A673 (cell line): ENCODE measurements at regions not wholly inside any gene's neighbourhood (a gene's known extent, or its start where the extent isn't known, plus 50 kb on each side); places are given as distances from the start of the nearest gene placed in this dataset.

Experiments
- BruUV-seq: library from RNA; stranded (reverse); fragments of 400-500 nt; replicated peaks from 2 replicates; lab custom pipeline; 2021; lab: Mats Ljungman, UMichigan
- CTCF ChIA-PET: fragments of 300-600 bp; sonication (Branson Sonifier 250); formaldehyde crosslinking; loops from one replicate; lab custom pipeline; 2022; ENCODE audit warnings: antibody characterized with exemption; lab: Charles Lee
- POLR2A ChIA-PET: fragments of 300-600 bp; sonication (Branson Sonifier 250); formaldehyde crosslinking; loops from one replicate; lab custom pipeline; 2022; ENCODE audit warnings: antibody characterized with exemption; ENCODE audit not compliant: low non-redundant PET; lab: Charles Lee
- DNase-seq: peaks from one replicate; pipeline ENCODE4 v3.0.0-alpha.2; 2015; ENCODE audit warnings: low spot score
- H3K27ac ChIP-seq: fragments of 200-600 bp; sonication (generic); 2 replicates; pipeline ENCODE4 v1.5.1; 2016; ENCODE audit warnings: mixed run types, low read depth, mild to moderate bottlenecking, mixed read lengths, antibody characterized with exemption, low read length; ENCODE audit not compliant: poor library complexity, severe bottlenecking
- H3K27me3 ChIP-seq: fragments of 200-600 bp; sonication (generic); replicated peaks from 2 replicates; pipeline ENCODE4 v1.6.1; 2017; ENCODE audit warnings: mixed run types, low read depth, mild to moderate bottlenecking, mixed read lengths, antibody characterized with exemption, low read length; ENCODE audit not compliant: insufficient read depth, poor library complexity
- H3K36me3 ChIP-seq: fragments of 200-600 bp; sonication (generic); 2 replicates; pipeline ENCODE4 v1.6.1; 2016; ENCODE audit warnings: mixed run types, mild to moderate bottlenecking, mixed read lengths, antibody characterized with exemption, low read length; ENCODE audit not compliant: insufficient read depth, poor library complexity, severe bottlenecking
- H3K4me1 ChIP-seq: fragments of 200-600 bp; sonication (generic); 2 replicates; pipeline ENCODE4 v1.6.1; 2017; ENCODE audit warnings: mixed run types, mild to moderate bottlenecking, mixed read lengths, antibody characterized with exemption, low read length; ENCODE audit not compliant: insufficient read depth, poor library complexity, severe bottlenecking
- H3K4me3 ChIP-seq: fragments of 200-600 bp; sonication (generic); 2 replicates; pipeline ENCODE4 v1.5.1; 2016; ENCODE audit warnings: low read depth, mixed run types, mild to moderate bottlenecking, mixed read lengths, low read length; ENCODE audit not compliant: poor library complexity, severe bottlenecking
- H3K9me3 ChIP-seq: fragments of 200-600 bp; sonication (generic); 2 replicates; pipeline ENCODE4 v1.6.1; 2016; ENCODE audit warnings: mixed run types, low read depth, mild to moderate bottlenecking, mixed read lengths, antibody characterized with exemption, low read length; ENCODE audit not compliant: poor library complexity, severe bottlenecking
- CTCF ChIP-seq: fragments of 300-800, 200-600 bp; sonication (generic); conservative IDR thresholded peaks from 2 replicates; pipeline ENCODE4 v1.5.1; 2017; ENCODE audit warnings: low read depth, mild to moderate bottlenecking, antibody characterized with exemption, low read length, moderate library complexity, mixed read lengths
- EZH2 ChIP-seq: fragments of 200-600 bp; sonication (generic); IDR thresholded peaks from 2 replicates; pipeline ENCODE4 v1.6.1; 2017; ENCODE audit warnings: borderline replicate concordance, low read depth, mild to moderate bottlenecking, mixed read lengths, antibody characterized with exemption, low read length; ENCODE audit not compliant: poor library complexity, severe bottlenecking
- intact Hi-C: fragments of 100-400 bp; cut with micrococcal nuclease; formaldehyde crosslinking; loops from one replicate; pipeline ENCODE4 v1.10.0; 2022; ENCODE audit not compliant: unreplicated experiment

GRCh38 chrX:20479896-20480295 lies 213.2 kb upstream of the RPS6KA3 start:
- Histone ChIP-seq H3K4me1 (no peaks in the 10 kb centered on the region), H3K27me3 (no peaks in the 10 kb centered on the region), H3K27ac (no peak overlapping the region), H3K4me3 (no peak overlapping the region), H3K9me3 (no peaks in the 10 kb centered on the region), H3K36me3 (no peaks in the 10 kb centered on the region)
- TF ChIP-seq EZH2 (no peak), CTCF (no peak)
- BruUV-seq: no TSS peak
- no peak for DNase-seq
- POLR2A ChIA-PET: no interaction called here
- CTCF ChIA-PET: no interaction called here
- intact Hi-C loops: no loop called here

- no TSS peak for BruUV-seq
- CTCF ChIA-PET: no interaction called here
- H3K4me3 ChIP-seq: no peak overlapping the region
Measured at GRCh38 chrX:20479048-20479447, 212.3 kb upstream of the RPS6KA3 start.

GRCh38 chrX:20477836-20478524 lies 211.3 kb upstream of the RPS6KA3 start:
- TF ChIP-seq CTCF (no peak), EZH2 (no peak)
- H3K4me3 ChIP-seq: no peak overlapping the region
- no peak overlapping the region for H3K27ac ChIP-seq
- no peaks in the 10 kb centered on the region for H3K4me1 ChIP-seq
- ChIA-PET POLR2A (no interaction called here), CTCF (no interaction called here)
- BruUV-seq: no TSS peak
- H3K36me3 ChIP-seq: no peaks in the 10 kb centered on the region
- intact Hi-C loops: no loop called here
- no peak for DNase-seq
- H3K27me3 ChIP-seq: no peaks in the 10 kb centered on the region
- no peaks in the 10 kb centered on the region for H3K9me3 ChIP-seq

More at GRCh38 chrX:20479048-20479447, 212.3 kb upstream of the RPS6KA3 start:
- no peak for DNase-seq
- H3K36me3 ChIP-seq: no peaks in the 10 kb centered on the region
- H3K4me1 ChIP-seq: no peaks in the 10 kb centered on the region
- no peak overlapping the region for H3K27ac ChIP-seq
- POLR2A ChIA-PET: no interaction called here
- TF ChIP-seq CTCF (no peak), EZH2 (no peak)
- no peaks in the 10 kb centered on the region for H3K27me3 ChIP-seq
- intact Hi-C loops: no loop called here
- H3K9me3 ChIP-seq: no peaks in the 10 kb centered on the region
